GM19240 (cell line): ENCODE measurements at regions not wholly inside any gene's neighbourhood (a gene's known extent, or its start where the extent isn't known, plus 50 kb on each side); places are given as distances from the start of the nearest gene placed in this dataset.

Source experiments
- DNase-seq: peaks from one replicate; pipeline ENCODE4 v3.0.0; 2011; ENCODE audit warnings: low spot score; ENCODE audit not compliant: insufficient read length

- DNase-seq, result no peak
Observed at GRCh38 chr14:66065188-66065587, 421.0 kb upstream of the CCDC196 start.

- no peak for DNase-seq
Observed at GRCh38 chr14:66066981-66067776, 419.0 kb upstream of the CCDC196 start.

- no peak for DNase-seq
Observed at GRCh38 chr14:66069036-66069435, 417.1 kb upstream of the CCDC196 start.

DNA sequence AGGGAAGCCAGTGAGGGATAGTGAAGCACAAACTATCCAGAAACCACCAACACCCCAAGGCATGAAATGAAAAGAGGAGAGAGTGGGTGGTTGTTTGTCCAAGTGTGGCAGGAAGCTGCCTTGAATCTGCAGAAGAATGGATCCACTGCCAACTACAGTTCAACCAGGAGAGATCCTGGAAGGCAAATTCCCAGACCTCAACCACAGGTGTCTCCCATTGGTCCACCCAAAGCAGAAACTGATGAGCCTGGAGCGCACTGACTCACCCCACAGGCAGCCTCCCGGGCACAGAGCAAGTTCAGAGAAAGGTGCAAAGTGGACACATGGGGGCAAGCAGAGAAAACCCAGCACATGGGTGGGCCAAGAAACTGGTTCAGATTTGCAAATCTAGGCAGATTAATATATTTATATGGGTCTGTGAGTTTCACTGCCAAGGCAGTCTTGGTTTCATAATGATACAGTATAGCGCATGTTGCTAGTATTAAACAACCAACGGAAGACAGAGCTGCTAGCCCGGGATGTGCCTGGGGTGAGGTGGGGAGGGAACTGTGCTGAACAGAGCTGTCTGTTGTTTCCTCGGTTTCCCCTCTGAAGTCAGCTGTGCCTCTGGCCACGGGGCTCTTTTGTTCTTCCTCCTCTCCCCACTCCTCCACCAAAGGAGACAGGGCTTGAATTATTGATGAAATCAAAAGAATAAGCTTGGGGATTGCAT lies 416.2 kb upstream of the CCDC196 start:
- DNase-seq, result no peak

DNA sequence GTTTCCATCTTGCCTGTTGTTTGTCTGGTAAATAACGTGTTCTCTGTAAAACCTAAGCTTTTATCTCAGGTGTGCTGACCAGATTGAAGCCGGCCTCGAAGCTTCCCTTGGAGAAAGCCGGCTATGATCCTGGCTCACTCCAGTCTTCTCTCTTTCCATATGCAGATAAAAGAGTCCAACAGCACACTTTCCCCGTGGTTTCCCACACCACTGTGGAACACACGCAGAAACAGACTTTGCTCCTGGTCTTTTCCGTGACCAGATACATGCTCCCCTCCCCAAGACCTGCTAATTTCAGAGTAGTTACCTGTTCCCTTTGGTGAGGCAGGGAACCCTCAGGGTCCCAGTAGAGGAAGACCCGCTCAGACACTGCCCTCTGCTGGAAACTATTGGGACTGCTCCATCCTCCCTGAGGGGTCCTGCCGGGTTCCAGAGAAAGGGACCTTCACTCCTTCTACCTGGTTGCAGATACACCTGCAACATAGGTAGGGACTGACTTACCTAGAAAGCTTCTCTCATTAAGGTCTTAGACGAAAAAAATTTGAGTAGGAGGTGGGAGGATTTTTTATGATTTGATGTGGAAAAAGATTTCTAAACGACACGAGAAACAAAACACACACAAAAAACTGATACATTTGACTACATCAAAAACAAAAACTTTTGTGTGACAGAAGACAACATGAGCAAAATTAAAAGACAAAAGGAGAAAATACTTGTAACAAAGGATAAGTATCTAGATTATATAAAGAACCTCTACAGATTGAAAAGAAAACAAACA lies 415.4 kb upstream of the CCDC196 start:
- DNase-seq, result peak; percentile 66

GRCh38 chr14:66072190-66073084 lies 413.7 kb upstream of the CCDC196 start:
- DNase-seq, result no peak

- no peak for DNase-seq
Observed at GRCh38 chr14:66074537-66074936, 411.6 kb upstream of the CCDC196 start.

DNA sequence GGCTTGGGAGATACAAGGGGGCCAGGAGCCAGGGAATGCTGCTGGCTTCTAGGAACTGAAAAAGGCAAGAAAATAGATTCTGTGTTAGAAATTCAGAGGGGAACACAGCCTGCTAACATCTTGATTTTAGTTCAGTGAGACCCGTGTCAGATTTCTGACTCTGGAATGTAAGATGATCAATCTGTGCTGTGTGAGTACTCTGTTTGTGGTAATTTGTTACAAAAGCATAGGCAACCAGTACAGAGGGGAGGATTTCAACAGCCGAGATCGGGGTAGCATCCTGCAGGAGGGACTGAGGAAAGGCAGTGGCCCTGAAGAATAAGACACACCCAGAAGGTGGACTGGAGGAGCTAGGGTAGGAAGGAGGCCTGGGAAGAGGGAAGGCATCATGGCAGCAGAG lies 410.0 kb upstream of the CCDC196 start:
- no peak for DNase-seq

DNA sequence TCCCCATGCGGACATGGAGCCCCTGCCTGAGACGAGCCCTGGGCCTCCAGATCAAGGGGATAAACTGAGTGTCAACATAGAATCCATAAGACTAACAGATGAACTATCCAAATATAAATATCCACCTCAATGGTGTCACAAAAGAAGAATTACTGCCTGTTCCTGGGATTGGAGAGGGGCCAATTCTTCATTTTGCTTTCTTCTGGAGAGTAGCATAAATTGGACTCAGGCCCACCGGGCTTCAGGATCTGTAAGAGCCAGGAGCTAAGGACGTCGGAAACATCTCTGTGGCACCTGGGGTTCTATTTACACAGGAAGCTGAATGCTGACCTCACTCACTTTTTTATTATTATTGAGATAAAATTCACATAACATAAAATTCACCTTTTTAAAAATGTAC lies 408.2 kb upstream of the CCDC196 start:
- DNase-seq, result no peak

DNA sequence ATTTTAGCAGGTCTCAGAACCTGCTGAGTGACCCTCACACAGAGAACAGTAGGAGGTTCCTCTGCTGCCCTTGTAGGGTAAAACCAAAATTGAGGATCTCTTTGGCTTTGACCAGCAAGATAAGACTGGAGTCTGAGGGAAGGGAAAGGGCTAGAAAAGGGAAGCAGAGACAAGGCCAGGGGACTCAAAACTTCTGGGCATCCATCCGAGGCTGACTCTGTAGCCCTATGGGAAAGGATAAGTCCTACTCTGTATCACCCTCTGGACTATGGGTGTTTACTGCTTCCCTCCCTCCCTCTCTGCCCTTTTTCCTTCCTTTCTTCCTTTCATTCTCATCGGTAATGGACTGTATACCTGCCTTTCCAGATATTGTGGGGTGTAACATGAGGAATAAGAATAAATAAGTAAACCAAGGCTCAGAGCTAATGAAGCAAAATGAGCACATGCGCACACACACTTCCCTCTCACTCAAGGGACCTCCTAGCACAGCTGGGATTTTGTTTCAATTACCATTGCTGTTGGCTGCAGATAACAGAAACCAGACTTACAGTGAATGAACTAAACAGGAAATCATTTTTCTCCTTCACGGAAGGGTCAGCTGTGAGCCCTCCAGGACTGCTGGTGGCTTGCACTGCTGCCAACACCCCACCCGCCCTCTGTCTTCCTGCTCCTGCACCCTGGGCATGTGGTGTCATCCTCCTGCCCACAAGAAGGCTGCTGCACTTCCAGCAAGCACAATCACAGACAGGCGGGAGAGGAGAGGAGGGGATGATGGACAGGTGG lies 404.4 kb upstream of the CCDC196 start:
- DNase-seq, result no peak

GRCh38 chr14:66085224-66085623 lies 400.9 kb upstream of the CCDC196 start:
- no peak for DNase-seq

GRCh38 chr14:66085665-66086064 lies 400.5 kb upstream of the CCDC196 start:
- DNase-seq, result no peak

- DNase-seq, result no peak
Observed at GRCh38 chr14:66087231-66087630, 398.9 kb upstream of the CCDC196 start.

- no peak for DNase-seq
Observed at GRCh38 chr14:66088656-66089055, 397.5 kb upstream of the CCDC196 start.

DNA sequence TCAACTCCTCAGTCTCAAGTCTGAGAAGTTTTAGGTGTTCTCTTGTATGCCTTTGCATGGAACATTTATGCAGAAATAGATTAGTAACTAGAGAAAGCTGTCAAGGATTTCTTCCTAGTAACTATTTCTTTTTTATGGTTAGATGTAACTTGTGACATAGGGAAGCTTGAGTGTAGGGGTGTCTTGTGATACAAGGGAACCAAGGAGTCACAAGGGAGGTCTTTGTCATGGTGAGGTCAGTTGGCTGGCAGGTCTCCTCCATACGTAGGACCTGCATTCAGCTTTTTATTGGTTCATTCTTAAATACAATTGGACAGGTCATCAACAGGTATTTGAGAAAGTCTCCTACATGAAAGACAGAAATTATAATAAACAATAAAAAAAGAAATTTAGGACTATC lies 394.0 kb upstream of the CCDC196 start:
- no peak for DNase-seq

GRCh38 chr14:66092748-66093147 lies 393.4 kb upstream of the CCDC196 start:
- DNase-seq, result no peak

GRCh38 chr14:66094001-66094727 lies 392.0 kb upstream of the CCDC196 start:
- DNase-seq, result no peak

DNA sequence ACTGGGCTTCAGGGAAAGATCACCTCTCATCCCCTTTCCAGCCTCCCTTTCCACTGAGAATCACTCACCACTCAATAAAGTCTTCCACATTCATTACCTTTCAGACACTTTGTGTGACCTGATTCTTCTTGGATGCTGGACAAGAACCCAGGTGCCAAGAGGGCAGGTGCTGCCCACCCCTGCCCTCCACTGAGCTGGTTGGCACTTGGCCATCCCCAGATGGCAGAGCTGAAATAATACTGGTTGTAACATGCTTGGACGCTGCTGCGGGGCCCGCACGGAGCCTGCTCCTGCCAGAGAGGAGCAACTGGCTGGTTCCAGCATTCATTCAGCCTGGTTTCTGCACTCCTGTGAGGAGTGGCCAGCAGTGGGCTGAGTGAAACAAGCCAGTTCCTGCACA lies 386.7 kb upstream of the CCDC196 start:
- DNase-seq, result no peak

- peak; percentile 15 for DNase-seq
Observed at GRCh38 chr14:66099931-66100330, 386.2 kb upstream of the CCDC196 start.

DNA sequence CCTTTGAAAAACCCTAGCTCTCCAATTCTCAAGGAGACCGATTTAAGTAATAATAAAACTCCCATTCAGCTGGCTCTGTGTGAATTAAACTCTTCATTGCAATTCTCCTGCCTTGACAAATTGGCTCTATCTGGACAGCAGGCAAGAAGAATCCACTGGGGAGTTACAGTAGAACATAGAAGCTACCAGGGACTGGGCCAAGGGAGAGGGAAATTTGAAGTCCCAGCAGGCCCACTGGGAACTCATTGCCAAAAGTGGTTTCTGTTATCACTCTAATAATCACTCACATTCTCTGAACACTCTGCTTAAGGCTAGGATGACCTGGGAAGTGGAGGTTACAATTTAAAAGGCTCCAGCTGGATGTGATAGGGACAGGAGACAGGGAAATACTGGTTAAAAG lies 384.5 kb upstream of the CCDC196 start:
- DNase-seq, result no peak
